Aorta (tissue), 5 donors: ENCODE measurements at regions not wholly inside any gene's neighbourhood (a gene's known extent, or its start where the extent isn't known, plus 50 kb on each side); places are given as distances from the start of the nearest gene placed in this dataset.

Experiments used
- ATAC-seq: fragments of 200-7000 bp; cut with Tn5 transposase; one replicate; pipeline ENCODE4 v1.9.1; 2022; ENCODE audit warnings: moderate library complexity; ENCODE audit not compliant: low FRiP score
- DNase-seq, 2 donors: peaks; one replicate each; pipeline ENCODE4 v3.0.0-alpha.2; 2020
- H3K27ac ChIP-seq, 2 donors: one replicate each; pipeline ENCODE4 v1.5.1; 2013; ENCODE audit warnings: low read length in 2 of 2, mild to moderate bottlenecking in 2 of 2, moderate library complexity in 2 of 2, control low read depth in 1 of 2, inconsistent platforms in 1 of 2, low read depth in 1 of 2
- H3K27me3 ChIP-seq, 2 donors: one replicate each; pipeline ENCODE4 v1.6.1; 2013; ENCODE audit warnings: control low read depth in 1 of 2, low read length in 1 of 2, mild to moderate bottlenecking in 1 of 2, moderate library complexity in 1 of 2; ENCODE audit not compliant: insufficient read depth in 2 of 2, control insufficient read depth in 1 of 2
- H3K36me3 ChIP-seq, 2 donors: one replicate each; pipeline ENCODE4 v1.6.1; 2013; ENCODE audit warnings: control low read depth in 1 of 2, low read length in 1 of 2, mild to moderate bottlenecking in 1 of 2; ENCODE audit not compliant: insufficient read depth in 2 of 2, control insufficient read depth in 1 of 2
- H3K4me1 ChIP-seq, 2 donors: one replicate each; pipeline ENCODE4 v1.6.1; 2013; ENCODE audit warnings: low read length in 2 of 2, control low read depth in 1 of 2, mild to moderate bottlenecking in 1 of 2, moderate library complexity in 1 of 2; ENCODE audit not compliant: insufficient read depth in 2 of 2, control insufficient read depth in 1 of 2
- H3K4me3 ChIP-seq, 2 donors: one replicate each; pipeline ENCODE4 v1.5.1; 2013; ENCODE audit warnings: low read length in 2 of 2, control low read depth in 1 of 2, mild to moderate bottlenecking in 1 of 2
- H3K9me3 ChIP-seq: one replicate; pipeline ENCODE4 v1.6.1; 2013; ENCODE audit warnings: mild to moderate bottlenecking, low read length; ENCODE audit not compliant: control insufficient read depth
- WGBS, 2 donors: extraction: QIAGEN DNeasy Blood & Tissue Kit; methylation state at CpG; one replicate each; pipeline ENCODE4 v1.1.7; 2013; 5-methylcytosine and 5-hydroxymethylcytosine counted together
- intact Hi-C, 2 donors: fragments of 100-400 bp; cut with DNase I; formaldehyde crosslinking; loops; one replicate each; pipeline versions ENCODE4 v1.14.2 to v1.15.0; 2022
- donor health status: healthy with polysubstance abuse.
- donor health status: Bipolar disorder and iron deficiency.
- donor health status: DM: no; HTN: no; CAD: no.
- donor health status: DM: no; HTN: no; CAD: no.
- donor health status: DM: yes; HTN: yes; CAD: no.

GRCh38 chr15:62610265-62610869 is 432.2 kb upstream of the TPM1 start:
- no peaks in the 10 kb centered on the region for H3K36me3 ChIP-seq
- intact Hi-C loops, result loop anchor here in 1 of 2 donors (10.0 kb wide), 1 partner anchor 216 kb away; the partner anchor contains the start of gene TLN2
- ATAC-seq (peak; percentile 47), DNase-seq (no peak)
- H3K4me3 ChIP-seq, result no peak overlapping the region
- WGBS, 2 donors, result 2 to 8% methylated on average over 6 of the region's 6 CpGs
- H3K9me3 ChIP-seq, result no peaks in the 10 kb centered on the region
- peak overlapping the region; percentile 2 to 68 for H3K27ac ChIP-seq
- H3K4me1 ChIP-seq, result peaks cover 0 to 2% of the 10 kb centered on the region in 2 donors
- H3K27me3 ChIP-seq, result no peaks in the 10 kb centered on the region

GRCh38 chr15:62611002-62611401 is 431.5 kb upstream of the TPM1 start:
- intact Hi-C loops, result loop anchor here in 1 of 2 donors (10.0 kb wide), 1 partner anchor 216 kb away; the partner anchor contains the start of gene TLN2
- no peak for ATAC-seq
- DNase-seq, result no peak
- Histone ChIP-seq H3K27ac (peak overlapping the region; percentile 2 to 68), H3K4me1 (peaks cover 0 to 2% of the 10 kb centered on the region in 2 donors), H3K4me3 (no peak overlapping the region), H3K9me3 (no peaks in the 10 kb centered on the region), H3K36me3 (no peaks in the 10 kb centered on the region), H3K27me3 (no peaks in the 10 kb centered on the region)
- 79% methylated on average over 2 of the region's 2 CpGs for WGBS, 2 donors

GRCh38 chr15:62612183-62612733 is 430.3 kb upstream of the TPM1 start:
- Histone ChIP-seq H3K27ac (no peak overlapping the region), H3K4me1 (peaks cover 2 to 5% of the 10 kb centered on the region in 2 donors), H3K4me3 (no peak overlapping the region), H3K36me3 (no peaks in the 10 kb centered on the region), H3K9me3 (no peaks in the 10 kb centered on the region), H3K27me3 (no peaks in the 10 kb centered on the region)
- WGBS, 2 donors, result 75 to 82% methylated on average over 5 of the region's 5 CpGs
- ATAC-seq (no peak), DNase-seq (no peak)
- intact Hi-C loops, result loop anchor here in 1 of 2 donors (10.0 kb wide), 1 partner anchor 217 kb away; the partner anchor contains the start of gene TLN2

GRCh38 chr15:62612771-62613170 is 429.8 kb upstream of the TPM1 start:
- Histone ChIP-seq H3K27ac (no peak overlapping the region), H3K27me3 (no peaks in the 10 kb centered on the region), H3K36me3 (no peaks in the 10 kb centered on the region), H3K4me1 (peaks cover 2 to 5% of the 10 kb centered on the region in 2 donors), H3K9me3 (no peaks in the 10 kb centered on the region), H3K4me3 (no peak overlapping the region)
- no peak for DNase-seq
- intact Hi-C loops, result loop anchor here in 1 of 2 donors (10.0 kb wide), 1 partner anchor 218 kb away; the partner anchor contains the start of gene TLN2
- 90 to 94% methylated on average over 2 of the region's 2 CpGs for WGBS, 2 donors
- ATAC-seq, result no peak

GRCh38 chr15:62616746-62617145 is 425.8 kb upstream of the TPM1 start:
- Histone ChIP-seq H3K27me3 (no peaks in the 10 kb centered on the region), H3K4me3 (no peak overlapping the region), H3K4me1 (peaks cover 0 to 7% of the 10 kb centered on the region in 2 donors), H3K36me3 (no peaks in the 10 kb centered on the region), H3K9me3 (no peaks in the 10 kb centered on the region), H3K27ac (peak overlapping the region in 1 of 2 donors; percentile 80)
- intact Hi-C loops, result loop anchor here in 1 of 2 donors (10.0 kb wide), 1 partner anchor 222 kb away; the partner anchor contains the start of gene TLN2
- 44 to 52% methylated on average over 3 of the region's 3 CpGs for WGBS, 2 donors
- ATAC-seq, result no peak
- no peak for DNase-seq

GRCh38 chr15:62617741-62618140 is 424.8 kb upstream of the TPM1 start:
- H3K36me3 ChIP-seq, result no peaks in the 10 kb centered on the region
- H3K4me1 ChIP-seq, result peaks cover 6 to 7% of the 10 kb centered on the region in 2 donors
- H3K4me3 ChIP-seq, result no peak overlapping the region
- intact Hi-C loops, result loop anchor here in 1 of 2 donors (10.0 kb wide), 1 partner anchor 223 kb away; the partner anchor contains the start of gene TLN2
- DNase-seq (no peak), ATAC-seq (no peak)
- no peak overlapping the region for H3K27ac ChIP-seq
- no peaks in the 10 kb centered on the region for H3K27me3 ChIP-seq
- 73 to 76% methylated on average over 4 of the region's 4 CpGs for WGBS, 2 donors
- no peaks in the 10 kb centered on the region for H3K9me3 ChIP-seq

- DNase-seq (no peak), ATAC-seq (peak; percentile 71)
- Histone ChIP-seq H3K27ac (peak overlapping the region in 1 of 2 donors; percentile 52), H3K9me3 (no peaks in the 10 kb centered on the region), H3K36me3 (no peaks in the 10 kb centered on the region), H3K4me1 (peaks cover 6 to 7% of the 10 kb centered on the region in 2 donors), H3K27me3 (no peaks in the 10 kb centered on the region), H3K4me3 (no peak overlapping the region)
- 26 to 32% methylated on average over 2 of the region's 2 CpGs for WGBS, 2 donors
- intact Hi-C loops, result loop anchor here in 1 of 2 donors (10.0 kb wide), 1 partner anchor 224 kb away; the partner anchor contains the start of gene TLN2
These were observed 424.1 kb upstream of the TPM1 start for GRCh38 chr15:62618432-62618831.

GRCh38 chr15:62618846-62619504 is 423.6 kb upstream of the TPM1 start:
- WGBS, 2 donors, result 5 to 10% methylated on average over 5 of the region's 5 CpGs
- Histone ChIP-seq H3K4me3 (no peak overlapping the region), H3K27me3 (no peaks in the 10 kb centered on the region), H3K9me3 (no peaks in the 10 kb centered on the region), H3K4me1 (peaks cover 7 to 9% of the 10 kb centered on the region in 2 donors), H3K36me3 (no peaks in the 10 kb centered on the region), H3K27ac (peak overlapping the region; percentile 4 to 89)
- intact Hi-C loops, result loop anchor here in 1 of 2 donors (10.0 kb wide), 1 partner anchor 224 kb away; the partner anchor contains the start of gene TLN2
- DNase-seq (no peak), ATAC-seq (no peak)
